CD14-positive monocyte (primary cell): ENCODE measurements at regions not wholly inside any gene's neighbourhood (a gene's known extent, or its start where the extent isn't known, plus 50 kb on each side); places are given as distances from the start of the nearest gene placed in this dataset.

ENCODE experiments used
- DNase-seq, 3 donors: peaks; one replicate each; pipeline ENCODE4 v3.0.0-alpha.2; 2011 to 2022
- H2AFZ ChIP-seq: 2 replicates; pipeline ENCODE4 v1.6.0; 2012; ENCODE audit warnings: mild to moderate bottlenecking, low read depth, low read length, inconsistent platforms; ENCODE audit not compliant: insufficient read depth, poor library complexity, severe bottlenecking
- H3K27ac ChIP-seq, 2 donors: 1 replicate in 1 of 2; 2 replicates in 1 of 2; pipeline ENCODE4 v1.5.1; 2012 to 2013; ENCODE audit warnings: low read length in 2 of 2, control low read depth in 1 of 2, inconsistent platforms in 1 of 2, low read depth in 1 of 2, mild to moderate bottlenecking in 1 of 2
- H3K27me3 ChIP-seq, 2 donors: one replicate each; pipeline versions ENCODE4 v1.6.0 to v1.6.1; 2011 to 2013; ENCODE audit warnings: low read length in 2 of 2; ENCODE audit not compliant: control insufficient read depth in 2 of 2, insufficient read depth in 2 of 2
- H3K36me3 ChIP-seq, 2 donors: replicated peaks in 1 of 2; 1 replicate in 1 of 2; 2 replicates in 1 of 2; pipeline versions ENCODE4 v1.5.1 to v1.6.1; 2012 to 2013; ENCODE audit warnings: low read length in 2 of 2, control low read depth in 1 of 2, inconsistent platforms in 1 of 2, mild to moderate bottlenecking in 1 of 2; ENCODE audit not compliant: insufficient read depth in 2 of 2, control insufficient read depth in 1 of 2
- H3K4me1 ChIP-seq, 2 donors: 1 replicate in 1 of 2; 2 replicates in 1 of 2; pipeline versions ENCODE4 v1.5.1 to v1.6.1; 2012 to 2013; ENCODE audit warnings: low read length in 2 of 2, control low read depth in 1 of 2, inconsistent platforms in 1 of 2, mild to moderate bottlenecking in 1 of 2, moderate library complexity in 1 of 2; ENCODE audit not compliant: insufficient read depth in 2 of 2, control insufficient read depth in 1 of 2
- H3K4me2 ChIP-seq: replicated peaks from 2 replicates; pipeline ENCODE3; 2012; ENCODE audit warnings: low read length, moderate library complexity, mild to moderate bottlenecking; ENCODE audit not compliant: poor library complexity, severe bottlenecking; ENCODE audit errors: extremely low read depth
- H3K4me3 ChIP-seq, 3 experiments: fragments of 200-600 bp in 1 of 3; sonication (generic) in 1 of 3; replicated peaks in 1 of 3; 1 replicate in 2 of 3; 2 replicates in 1 of 3; pipeline ENCODE4 v1.5.1; 2011 to 2013; ENCODE audit warnings: low read length in 3 of 3, mild to moderate bottlenecking in 3 of 3, control low read depth in 2 of 3, low read depth in 2 of 3, inconsistent platforms in 1 of 3, moderate library complexity in 1 of 3
- H3K79me2 ChIP-seq: 2 replicates; pipeline ENCODE4 v1.6.0; 2012; ENCODE audit warnings: mild to moderate bottlenecking, control low read depth, inconsistent platforms, low read length, moderate library complexity; ENCODE audit not compliant: insufficient read depth
- H3K9ac ChIP-seq: 2 replicates; pipeline ENCODE4 v1.6.0; 2017; ENCODE audit warnings: low read length, mild to moderate bottlenecking; ENCODE audit not compliant: insufficient read depth, poor library complexity, severe bottlenecking
- H3K9me3 ChIP-seq, 2 donors: replicated peaks in 1 of 2; 1 replicate in 1 of 2; 2 replicates in 1 of 2; pipeline versions ENCODE4 v1.5.1 to v1.6.1; 2012 to 2013; ENCODE audit warnings: low read length in 2 of 2, control low read depth in 1 of 2; ENCODE audit not compliant: control insufficient read depth in 1 of 2, insufficient read depth in 1 of 2
- H4K20me1 ChIP-seq: 2 replicates; pipeline ENCODE4 v1.6.0; 2012; ENCODE audit warnings: mild to moderate bottlenecking, low read length, control low read depth, moderate library complexity; ENCODE audit not compliant: insufficient read depth
- H3K27ac Mint-ChIP-seq, 7 donors: one replicate each; pipeline ENCODE4 v1.8.0; 2020; ENCODE audit warnings: mild to moderate bottlenecking in 7 of 7, mixed read lengths in 7 of 7, moderate library complexity in 6 of 7, inconsistent platforms in 2 of 7
- H3K27me3 Mint-ChIP-seq, 3 donors: one replicate each; pipeline ENCODE4 v1.8.0; 2021 to 2022; ENCODE audit warnings: low read depth in 3 of 3, mild to moderate bottlenecking in 3 of 3, mixed read lengths in 3 of 3, moderate library complexity in 3 of 3, inconsistent platforms in 1 of 3
- H3K36me3 Mint-ChIP-seq, 2 donors: one replicate each; pipeline ENCODE4 v1.8.0; 2020; ENCODE audit warnings: mixed read lengths in 2 of 2, inconsistent platforms in 1 of 2, mild to moderate bottlenecking in 1 of 2
- H3K4me1 Mint-ChIP-seq: one replicate; pipeline ENCODE4 v1.8.0; 2020; ENCODE audit warnings: mild to moderate bottlenecking, mixed read lengths
- H3K4me3 Mint-ChIP-seq, 2 donors: one replicate each; pipeline ENCODE4 v1.8.0; 2020; ENCODE audit warnings: mild to moderate bottlenecking in 2 of 2, mixed read lengths in 2 of 2, moderate library complexity in 1 of 2
- H3K9me3 Mint-ChIP-seq, 7 donors: one replicate each; pipeline ENCODE4 v1.8.0; 2020 to 2022; ENCODE audit warnings: mixed read lengths in 7 of 7, mild to moderate bottlenecking in 6 of 7, moderate library complexity in 6 of 7, inconsistent platforms in 2 of 7
- CTCF ChIP-seq: fragments of 200-600 bp; IDR thresholded peaks from one replicate; pipeline ENCODE4 v1.8.0; 2022; ENCODE audit warnings: antibody characterized with exemption, mild to moderate bottlenecking
- WGBS: methylation state at CpG from one replicate; pipeline ENCODE4 v1.1.5; 2013; ENCODE audit warnings: missing lambda C conversion rate; ENCODE audit not compliant: insufficient coverage; 5-methylcytosine and 5-hydroxymethylcytosine counted together
- intact Hi-C, 2 donors: fragments of 100-400 bp; cut with micrococcal nuclease; formaldehyde crosslinking; loops; one replicate each; pipeline versions ENCODE4 v1.15.0 to v1.15.1; 2023

DNA sequence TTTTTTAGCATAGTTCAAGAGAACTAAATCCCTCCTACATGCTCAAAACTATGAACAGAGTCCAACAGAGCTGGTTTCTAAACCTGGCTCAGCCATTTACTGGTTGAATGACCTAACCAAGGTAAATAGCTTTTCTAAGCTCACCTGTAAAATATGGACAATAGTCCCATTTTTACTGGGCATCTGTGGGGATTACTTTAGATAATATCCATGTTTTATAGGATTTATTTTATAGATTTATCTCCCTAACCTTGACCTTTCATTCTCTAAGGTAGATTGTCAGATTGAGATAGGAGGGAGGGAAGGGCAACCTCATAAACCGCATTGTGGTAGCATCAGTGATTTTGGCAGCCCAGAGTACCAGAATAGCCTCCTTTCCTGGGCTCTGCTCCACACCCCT is 178.5 kb upstream of the TOX3 start:
- Histone ChIP-seq H3K4me1 (peaks cover 30 to 34% of the 10 kb centered on the region in 2 donors), H3K27ac (no peak overlapping the region), H3K9me3 (no peaks in the 10 kb centered on the region), H3K79me2 (no peaks in the 10 kb centered on the region), H3K4me3 (no peak overlapping the region), H2AFZ (no peak overlapping the region), H3K4me2 (no peak overlapping the region), H3K36me3 (no peaks in the 10 kb centered on the region), H4K20me1 (no peaks in the 10 kb centered on the region), H3K27me3 (no peaks in the 10 kb centered on the region), H3K9ac (no peak overlapping the region)
- Mint-ChIP-seq H3K4me3 (no peak overlapping the region), H3K36me3 (no peaks in the 10 kb centered on the region), H3K27ac (no peak overlapping the region), H3K27me3 (peaks cover 0 to 5% (median 1%) of the 10 kb centered on the region in 3 donors), H3K4me1 (peaks cover 36% of the 10 kb centered on the region), H3K9me3 (peaks cover 1 to 18% (median 6%) of the 10 kb centered on the region in 7 donors)
- intact Hi-C loops: no loop called here
- DNase-seq: no peak
- WGBS: no CpG with 5 or more reads among the region's 1 CpG
- no peak for TF ChIP-seq CTCF

GRCh38 chr16:52725043-52725442 is 178.1 kb upstream of the TOX3 start:
- DNase-seq: no peak
- Histone ChIP-seq H3K4me1 (peaks cover 30 to 34% of the 10 kb centered on the region in 2 donors), H2AFZ (no peak overlapping the region), H3K9me3 (no peaks in the 10 kb centered on the region), H4K20me1 (no peaks in the 10 kb centered on the region), H3K27me3 (no peaks in the 10 kb centered on the region), H3K4me3 (no peak overlapping the region), H3K4me2 (no peak overlapping the region), H3K36me3 (no peaks in the 10 kb centered on the region), H3K9ac (no peak overlapping the region), H3K79me2 (no peaks in the 10 kb centered on the region), H3K27ac (no peak overlapping the region)
- Mint-ChIP-seq H3K36me3 (no peaks in the 10 kb centered on the region), H3K27me3 (peaks cover 0 to 5% (median 1%) of the 10 kb centered on the region in 3 donors), H3K9me3 (peaks cover 2 to 20% (median 5%) of the 10 kb centered on the region in 7 donors), H3K27ac (no peak overlapping the region), H3K4me1 (peaks cover 36% of the 10 kb centered on the region), H3K4me3 (no peak overlapping the region)
- WGBS: 60% methylated on average over 1 of the region's 3 CpGs
- intact Hi-C loops: no loop called here
- TF ChIP-seq CTCF: no peak
